HG03571 (cell line): ENCODE measurements at regions not wholly inside any gene's neighbourhood (a gene's known extent, or its start where the extent isn't known, plus 50 kb on each side); places are given as distances from the start of the nearest gene placed in this dataset.
"Not testable (repeated sequence)": the region's sequence is repeated elsewhere in the genome, so short reads cannot be mapped to it uniquely, and the experiment has no call there.

ENCODE experiments used
- ATAC-seq: cut with Tn5 transposase; IDR thresholded peaks from one replicate; pipeline ENCODE4 v1.9.1; 2021; ENCODE audit not compliant: unreplicated experiment

- ATAC-seq = no peak
These were observed 55.3 kb upstream of the NRBF2 start for GRCh38 chr10:63077800-63078199.

DNA sequence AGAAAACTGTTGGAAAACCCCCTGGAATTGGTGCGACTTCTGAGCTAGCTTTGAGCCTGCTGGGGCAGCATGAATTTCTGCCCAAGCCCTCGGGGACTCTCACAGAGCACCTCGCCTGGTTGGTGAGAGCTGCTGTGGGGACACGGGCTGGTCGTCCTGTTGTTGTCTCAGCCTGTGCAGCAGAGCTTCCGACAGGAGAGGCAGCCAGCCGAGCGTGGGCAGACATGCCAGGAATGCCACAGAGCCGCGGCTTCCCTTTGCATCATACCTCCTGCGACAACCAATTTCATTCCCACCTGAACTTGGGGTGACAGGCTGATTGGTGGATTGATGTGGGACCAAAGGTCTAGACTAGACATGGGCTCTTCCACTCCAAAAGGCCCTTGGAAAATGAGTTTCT lies 60.2 kb upstream of the NRBF2 start:
- ATAC-seq = no peak

DNA sequence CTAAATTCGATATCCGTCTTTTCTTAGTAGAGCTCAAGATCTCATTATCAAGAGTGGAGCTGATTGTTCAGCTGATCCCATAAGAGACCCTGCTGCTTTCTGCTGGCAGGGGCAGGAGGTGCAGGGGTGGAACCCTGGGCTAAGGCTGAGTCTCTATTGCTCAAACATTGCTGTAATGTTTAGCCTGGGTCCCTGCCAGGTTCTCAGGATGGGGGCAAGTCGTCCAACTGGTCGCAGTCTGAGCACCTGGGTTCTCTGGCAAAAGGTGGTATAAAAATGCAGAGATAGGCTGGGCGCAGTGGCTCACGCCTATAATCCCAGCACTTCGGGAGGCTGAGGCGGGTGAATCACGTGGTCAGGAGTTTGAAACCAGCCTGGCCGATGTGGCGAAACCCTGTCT lies 62.0 kb upstream of the NRBF2 start:
- no peak for ATAC-seq

DNA sequence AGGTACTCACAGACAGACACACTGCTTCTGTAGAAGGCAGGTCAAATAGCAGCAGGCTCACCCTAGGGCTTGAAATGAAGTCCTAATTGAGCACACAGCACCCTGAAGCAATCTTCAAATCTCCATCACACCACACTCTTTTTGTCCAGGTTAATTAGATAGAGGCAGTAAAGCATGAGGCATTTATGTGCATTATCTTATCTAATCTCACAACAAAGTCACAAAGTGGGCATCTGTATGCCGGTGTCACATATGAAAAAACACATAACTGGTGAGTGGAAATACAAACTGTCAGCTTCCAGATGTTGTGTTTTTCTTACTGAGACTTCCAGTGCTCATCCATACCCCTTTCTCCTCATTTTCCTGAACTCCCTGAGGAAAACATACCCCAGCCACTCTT lies 63.8 kb upstream of the NRBF2 start:
- ATAC-seq = no peak

DNA sequence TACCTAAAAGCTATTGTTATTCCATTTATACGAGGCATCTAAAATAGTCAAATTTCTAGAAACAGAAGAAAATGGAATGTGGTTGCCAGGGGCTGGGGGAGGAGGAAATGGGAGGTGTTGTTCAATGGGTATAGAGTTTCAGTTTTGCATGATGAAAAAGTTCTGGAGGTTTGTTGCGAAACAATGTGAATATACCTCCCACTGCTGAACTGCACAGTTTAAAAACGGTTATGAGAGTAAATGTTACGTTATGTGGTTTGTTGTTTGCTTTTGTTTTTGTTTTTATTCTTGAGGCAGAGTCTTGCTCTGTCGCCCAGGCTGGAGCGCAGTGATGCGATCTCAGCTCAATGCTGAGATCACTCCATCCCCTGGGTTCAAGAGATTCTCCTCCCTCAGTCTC lies 64.9 kb upstream of the NRBF2 start:
- no peak for ATAC-seq

DNA sequence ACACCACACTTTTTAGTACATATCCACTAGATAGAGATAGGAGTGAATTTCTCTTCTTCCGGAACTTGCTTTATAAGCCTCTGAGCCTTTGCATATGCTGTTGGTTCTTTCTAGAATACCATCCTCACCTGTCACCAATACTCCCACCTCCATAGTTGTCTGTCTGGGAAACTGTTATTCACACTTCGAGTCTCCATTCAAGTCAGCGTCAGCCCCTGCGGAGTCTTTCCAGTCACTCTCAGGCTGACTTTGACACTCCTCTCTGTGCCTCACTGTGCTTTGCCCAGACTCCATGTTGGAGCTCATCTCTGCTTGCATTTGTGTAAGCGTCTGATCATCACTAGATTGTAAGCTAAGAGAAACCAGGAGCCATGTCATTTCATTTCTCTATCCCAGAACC lies 66.5 kb upstream of the NRBF2 start:
- no peak for ATAC-seq

- no peak for ATAC-seq
These were observed 68.4 kb upstream of the NRBF2 start for GRCh38 chr10:63064706-63065105.

GRCh38 chr10:63058236-63058635 lies 74.9 kb upstream of the NRBF2 start:
- ATAC-seq = no peak

DNA sequence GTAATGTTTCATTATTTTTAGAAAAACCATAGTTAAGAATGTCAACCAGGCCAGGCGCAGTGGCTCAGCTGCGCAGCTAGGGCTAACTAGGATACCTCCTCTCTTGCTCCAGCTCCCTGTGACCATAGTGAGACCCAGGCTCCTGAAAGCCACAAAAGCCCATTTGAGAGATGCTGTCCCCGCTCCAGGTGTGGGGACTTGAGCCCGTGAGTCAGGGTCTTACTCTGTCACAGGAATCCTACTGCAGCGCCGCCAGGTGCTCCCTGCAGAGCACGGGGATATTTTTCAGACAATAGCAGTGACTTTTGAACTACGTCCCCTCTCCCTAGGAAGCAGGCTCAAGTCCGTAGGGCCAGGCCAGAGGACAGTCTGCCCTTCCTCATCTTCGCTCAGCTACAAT lies 75.6 kb upstream of the NRBF2 start:
- ATAC-seq = no peak

- ATAC-seq = no peak
These were observed 77.4 kb upstream of the NRBF2 start for GRCh38 chr10:63055705-63056104.

DNA sequence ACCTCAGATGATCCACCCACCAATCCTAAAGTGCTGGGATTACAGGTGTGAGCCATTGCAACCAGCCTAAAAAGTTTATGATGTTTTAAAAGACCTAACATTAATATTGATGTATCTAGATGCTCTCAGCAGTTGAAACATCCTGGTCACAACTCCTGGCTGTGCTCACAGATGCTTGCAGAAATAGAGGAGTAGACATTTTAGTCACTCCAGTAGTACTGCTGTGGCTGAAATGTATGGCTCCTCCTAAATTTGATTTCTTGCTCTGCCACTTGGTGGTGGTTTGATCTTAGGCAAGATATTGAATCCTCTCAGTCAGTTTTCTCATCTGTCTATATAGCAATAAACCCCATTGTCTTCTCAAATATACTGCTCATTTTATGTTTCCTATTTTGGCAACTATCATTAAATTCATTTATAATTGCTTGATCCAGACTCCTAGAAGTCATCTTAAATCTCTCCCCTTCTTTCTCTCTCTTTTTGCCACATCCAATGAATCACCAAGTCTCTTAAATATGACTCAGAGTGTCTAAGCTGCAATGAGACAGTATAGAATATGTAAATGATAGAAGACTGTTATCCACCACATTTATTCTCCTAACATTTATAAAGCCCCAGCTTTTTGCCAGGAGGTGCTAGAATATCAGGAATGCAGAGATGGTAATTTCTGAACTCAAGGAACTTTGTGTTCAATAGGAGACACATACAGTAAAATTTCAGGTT lies 78.1 kb upstream of the NRBF2 start:
- ATAC-seq = no peak

- no peak for ATAC-seq
These were observed 81.0 kb upstream of the NRBF2 start for GRCh38 chr10:63052083-63052482.

DNA sequence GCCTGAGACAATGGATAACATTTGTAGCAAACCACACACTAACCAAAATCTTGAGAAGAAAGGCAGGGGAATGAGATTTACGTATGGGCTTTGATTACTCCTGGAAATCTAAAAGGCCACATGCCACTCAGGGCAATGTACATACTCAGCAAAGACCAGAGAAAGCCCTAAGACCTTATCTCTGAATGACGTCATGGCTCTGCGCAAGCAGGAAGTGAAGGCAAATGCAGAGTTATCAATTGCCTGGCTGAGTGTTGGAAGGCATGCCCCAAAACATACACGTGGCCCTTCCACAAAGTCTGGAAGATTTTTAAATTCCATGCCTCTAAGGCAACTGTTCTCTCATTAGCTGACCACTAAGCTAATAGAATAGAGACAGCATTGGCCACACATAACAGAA lies 90.9 kb upstream of the NRBF2 start:
- no peak for ATAC-seq

GRCh38 chr10:63033616-63034185 lies 99.4 kb upstream of the NRBF2 start:
- ATAC-seq = not testable (repeated sequence)

- no peak for ATAC-seq
These were observed 102.6 kb upstream of the NRBF2 start for GRCh38 chr10:63030536-63030935.

DNA sequence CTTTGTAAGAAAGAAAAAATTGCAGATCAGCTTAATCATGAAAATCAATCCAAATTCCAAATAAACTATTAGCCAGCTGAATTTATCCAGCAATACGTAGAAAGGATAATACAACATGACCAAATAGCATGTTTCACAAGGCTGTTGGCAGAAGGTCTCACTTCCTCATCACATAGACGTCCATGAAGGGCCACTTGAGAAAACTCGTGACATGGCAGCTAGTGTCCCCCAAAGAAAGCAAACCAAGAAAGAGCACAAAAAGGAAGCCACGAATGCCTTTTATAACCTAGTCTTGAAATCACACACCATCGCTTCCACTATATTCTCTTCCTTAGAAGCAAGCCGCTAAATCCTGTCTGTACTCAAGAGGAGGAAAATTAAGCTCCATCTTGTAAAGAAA lies 105.6 kb upstream of the NRBF2 start:
- ATAC-seq = no peak

DNA sequence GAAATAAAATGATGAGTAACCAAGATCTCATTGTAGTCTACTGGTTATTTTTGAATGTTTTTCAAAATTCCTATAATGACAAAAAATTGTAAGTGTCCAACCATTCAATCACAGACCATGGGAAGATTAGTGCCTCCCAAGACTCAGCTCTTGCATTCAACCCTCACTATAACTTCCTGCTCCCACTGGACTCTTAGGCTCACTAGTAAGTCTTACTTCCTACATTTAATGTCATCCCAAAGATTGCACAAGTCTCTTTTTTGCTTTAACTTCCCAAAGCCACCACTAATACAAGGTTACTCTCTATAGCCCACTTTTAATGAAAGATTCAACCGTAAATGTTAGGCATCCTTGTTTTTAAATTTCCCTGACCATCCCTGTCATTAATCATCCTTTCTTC lies 111.9 kb upstream of the NRBF2 start:
- no peak for ATAC-seq

DNA sequence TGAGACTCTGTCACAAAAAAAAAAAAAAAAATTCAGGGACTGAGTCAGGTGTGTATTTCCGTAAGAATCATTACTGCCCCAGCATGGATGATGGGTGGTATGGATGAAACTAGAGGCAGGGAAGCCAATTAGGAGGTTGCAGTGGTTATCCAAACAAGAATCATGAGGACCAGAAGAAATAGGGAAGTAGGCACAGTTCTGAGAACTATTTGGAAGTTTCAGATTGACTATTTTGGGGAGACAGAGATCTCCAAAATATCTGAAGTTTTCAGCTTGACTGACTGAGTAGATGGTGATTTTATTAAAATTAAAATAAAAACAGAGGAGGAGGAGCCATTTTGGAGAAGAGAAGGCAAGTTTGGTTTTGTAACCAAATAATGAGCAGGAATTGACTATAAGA lies 119.4 kb upstream of the NRBF2 start:
- no peak for ATAC-seq

- no peak for ATAC-seq
These were observed 120.5 kb upstream of the NRBF2 start for GRCh38 chr10:63012623-63013022.

DNA sequence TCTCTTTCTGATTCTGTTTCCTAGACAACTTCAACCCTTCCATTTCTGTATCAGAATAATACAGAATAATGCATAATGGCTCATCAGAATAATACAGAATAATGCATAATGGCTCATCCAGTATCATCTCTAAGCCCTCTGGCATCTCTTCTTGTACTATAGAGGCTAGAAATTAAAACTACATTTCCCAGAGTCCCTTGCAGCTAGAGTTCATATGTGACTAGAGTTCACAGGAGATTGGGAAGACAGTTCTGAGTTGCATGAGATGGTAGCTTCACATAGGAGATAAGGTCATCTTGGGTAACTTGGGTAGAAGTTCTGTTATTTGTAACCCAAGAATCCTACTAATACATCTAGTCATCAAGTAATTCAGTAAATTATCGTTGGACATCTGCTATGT lies 122.9 kb upstream of the NRBF2 start:
- no peak for ATAC-seq

DNA sequence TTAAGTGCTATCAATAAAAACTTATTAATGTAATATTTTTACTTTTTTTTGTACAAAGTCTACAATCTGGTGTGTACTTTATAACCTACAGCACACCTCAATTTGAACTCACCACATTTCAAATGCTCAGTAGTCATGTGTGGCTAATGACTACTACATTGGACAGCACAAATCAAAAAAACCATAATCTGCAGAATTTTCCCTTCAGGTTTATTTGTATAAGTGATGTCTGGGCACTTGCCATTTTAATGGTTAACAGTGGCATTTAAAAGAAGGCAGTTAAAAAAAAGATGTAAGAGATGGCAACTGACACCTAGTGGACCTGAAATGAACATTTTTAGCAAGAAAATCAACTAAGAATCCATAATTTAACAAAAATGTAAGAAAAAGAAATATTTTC lies 124.6 kb upstream of the NRBF2 start:
- ATAC-seq = no peak

DNA sequence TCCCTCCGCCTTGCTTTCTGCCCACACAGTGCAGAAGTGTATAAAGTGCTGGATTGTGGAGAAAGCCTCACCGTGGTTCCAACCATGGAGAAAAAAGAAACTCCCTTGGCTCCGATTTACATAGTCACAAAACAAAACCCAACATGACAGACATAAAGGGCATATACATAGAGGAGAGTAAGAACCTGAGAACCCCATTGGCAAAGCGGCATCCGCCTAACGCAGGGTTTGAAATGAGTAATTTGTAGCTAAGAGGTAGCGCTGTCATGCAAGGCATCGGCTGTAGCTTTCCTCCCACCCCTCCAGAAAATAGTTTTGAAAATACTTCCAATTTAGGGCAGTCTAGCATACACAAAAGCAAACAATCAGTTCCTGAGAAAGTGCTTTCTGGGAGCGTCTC lies 126.0 kb upstream of the NRBF2 start:
- ATAC-seq = no peak

DNA sequence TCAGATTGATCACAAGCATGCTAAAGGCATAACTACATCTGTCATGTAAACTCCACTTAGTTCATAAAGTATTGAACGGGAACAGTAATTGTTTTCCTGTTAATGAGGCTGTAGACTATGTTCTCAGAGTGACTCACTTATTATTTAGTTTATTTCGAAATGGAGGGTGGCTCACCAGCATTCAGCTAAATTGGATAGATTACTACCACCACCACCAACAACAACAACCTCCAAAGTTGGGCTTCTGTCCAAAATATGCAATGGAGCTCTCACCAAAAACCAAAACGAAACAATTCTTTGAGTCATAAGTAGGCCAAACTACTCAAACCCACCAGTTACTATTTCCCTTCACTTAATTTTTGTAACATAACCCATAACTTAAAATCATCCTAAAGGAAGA lies 127.9 kb upstream of the NRBF2 start:
- ATAC-seq = no peak
